NCI-H2081 treated with DMSO at 0.1 percent for 48 hours (cell line): ENCODE measurements at regions not wholly inside any gene's neighbourhood (a gene's known extent, or its start where the extent isn't known, plus 50 kb on each side); places are given as distances from the start of the nearest gene placed in this dataset.

Experiments
- DNase-seq: peaks from one replicate; lab custom pipeline; 2025; lab: John Stamatoyannopoulos, UW

DNA sequence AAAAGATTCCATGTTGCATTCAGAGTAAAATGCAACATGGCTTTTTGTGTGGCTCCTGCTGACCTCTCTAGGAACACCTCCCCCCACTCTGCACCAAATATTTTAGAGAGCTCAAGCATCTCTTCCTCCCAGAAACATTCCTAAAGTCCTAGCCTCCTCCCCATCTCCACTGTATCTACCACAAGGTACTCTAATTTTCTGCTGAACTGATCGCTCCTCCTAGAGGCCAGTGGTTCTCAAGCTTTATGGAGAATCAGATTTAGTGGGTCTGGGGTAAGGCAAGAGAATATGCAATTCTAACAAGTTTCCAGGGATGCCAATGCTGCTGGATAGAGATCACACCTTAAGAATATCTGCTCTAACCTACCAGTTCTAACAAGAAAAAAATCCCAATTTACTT, 89.5 kb upstream of the HNRNPA3 start:
- DNase-seq = no peak

DNA sequence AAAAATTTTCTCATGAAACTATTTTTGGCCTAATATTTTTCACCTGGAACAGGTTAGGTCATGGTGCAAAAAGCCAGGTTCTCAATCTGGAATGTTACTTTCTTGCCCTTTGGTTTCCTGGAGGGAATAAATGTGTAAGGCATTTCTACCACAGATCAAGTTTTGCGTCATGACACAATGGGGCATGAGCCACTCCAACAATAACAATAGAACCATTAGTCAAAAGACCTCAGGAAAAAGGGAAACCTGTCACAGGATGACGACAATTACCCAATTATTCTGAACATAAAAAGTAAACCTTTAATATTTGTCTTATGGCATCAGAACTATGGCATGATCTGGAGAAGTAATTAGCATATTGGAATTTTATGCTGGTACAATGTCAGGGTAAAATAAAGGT, 88.2 kb upstream of the HNRNPA3 start:
- no peak for DNase-seq

DNA sequence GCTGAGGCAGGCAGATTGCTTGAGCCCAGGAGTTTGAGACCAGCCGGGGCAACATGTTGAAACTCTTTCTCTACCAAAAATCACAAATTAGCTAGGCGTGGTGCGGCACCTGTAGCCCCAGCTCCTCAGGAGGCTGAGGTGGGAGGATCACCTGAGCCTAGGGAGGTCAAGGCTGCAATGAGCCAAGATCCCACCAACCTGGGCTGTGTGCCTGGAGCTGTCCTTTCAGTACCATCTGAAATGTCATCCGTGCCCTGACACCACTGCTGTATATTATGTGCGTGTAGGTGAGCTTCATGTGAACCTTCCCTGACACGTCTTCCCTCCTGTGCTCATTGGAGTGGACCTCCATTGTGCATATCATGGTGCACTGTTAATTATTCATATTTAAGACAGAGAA, 84.8 kb upstream of the HNRNPA3 start:
- no peak for DNase-seq

DNA sequence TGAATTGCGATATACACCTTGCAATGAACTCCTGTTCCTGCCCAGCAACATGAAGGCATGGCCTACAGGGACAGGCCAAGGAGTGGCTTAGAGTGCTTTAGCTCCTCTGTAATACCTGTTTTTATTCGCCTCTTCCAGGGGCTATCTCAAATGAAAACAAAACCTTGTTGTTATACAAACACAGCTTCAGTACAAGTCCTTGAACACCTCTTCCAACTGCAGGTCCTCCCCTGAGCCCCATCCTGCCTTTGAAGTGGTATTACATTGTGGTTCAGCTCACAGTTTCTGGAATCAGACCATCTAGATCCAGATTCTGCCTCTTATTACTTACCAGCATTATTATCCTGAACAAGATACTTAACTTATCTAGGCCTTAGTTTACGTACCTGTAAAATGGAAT, 83.0 kb upstream of the HNRNPA3 start:
- no peak for DNase-seq

DNA sequence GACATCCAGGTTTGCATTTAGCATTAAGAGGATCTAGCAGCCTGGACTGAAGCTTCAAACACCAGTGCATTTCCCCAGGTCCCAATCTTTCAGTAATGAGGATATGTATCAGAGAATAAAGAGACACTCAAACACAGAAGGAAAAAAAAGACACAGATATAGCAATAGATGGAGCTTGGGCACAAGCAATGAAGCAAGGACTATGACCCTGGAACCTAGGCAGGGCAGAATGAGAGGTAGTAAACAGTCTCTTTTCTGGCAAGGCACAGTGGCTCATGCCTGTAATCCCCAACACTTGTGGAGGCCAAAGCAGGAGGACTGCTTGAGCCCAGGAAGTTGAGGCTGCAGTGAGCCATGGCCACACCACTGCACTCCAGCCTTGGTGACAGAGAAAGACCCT, 80.7 kb upstream of the HNRNPA3 start:
- no peak for DNase-seq

DNA sequence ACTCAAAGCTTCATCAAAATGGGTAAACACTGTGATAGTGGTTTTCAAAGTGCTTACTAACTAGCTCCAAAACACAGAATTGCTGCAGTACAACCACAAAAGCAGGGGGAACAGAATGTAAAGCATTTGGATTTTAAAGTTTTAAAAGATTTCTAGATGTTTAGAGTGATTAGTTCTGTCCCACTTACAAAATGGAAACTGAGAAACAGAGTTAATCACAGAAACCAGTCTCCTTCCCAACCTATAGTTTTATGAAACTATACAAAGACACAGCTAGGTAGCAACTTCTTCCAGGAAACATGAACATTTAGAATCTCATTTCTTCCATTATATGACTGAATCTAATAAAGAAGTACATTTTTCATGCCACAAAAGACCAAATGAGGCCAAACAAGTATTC, 73.8 kb upstream of the HNRNPA3 start:
- no peak for DNase-seq

DNA sequence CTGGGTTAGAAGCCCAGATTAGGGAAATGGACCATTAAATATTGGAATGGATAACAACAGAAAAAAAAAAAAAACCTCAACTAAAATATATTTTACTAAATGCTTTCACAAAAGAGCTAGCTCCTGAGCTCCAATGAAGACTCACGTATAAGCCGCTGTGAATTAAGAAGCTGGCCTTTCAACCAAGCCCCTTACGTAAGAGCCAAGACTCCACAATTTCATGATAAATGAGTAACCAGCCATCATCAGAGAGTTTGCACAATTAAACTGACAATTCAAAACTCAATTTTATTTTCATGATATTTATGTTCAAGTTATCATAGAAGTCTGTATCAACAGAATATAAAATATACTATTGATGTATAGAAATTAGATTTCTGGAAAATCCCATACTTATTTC, 70.7 kb upstream of the HNRNPA3 start:
- no peak for DNase-seq

DNA sequence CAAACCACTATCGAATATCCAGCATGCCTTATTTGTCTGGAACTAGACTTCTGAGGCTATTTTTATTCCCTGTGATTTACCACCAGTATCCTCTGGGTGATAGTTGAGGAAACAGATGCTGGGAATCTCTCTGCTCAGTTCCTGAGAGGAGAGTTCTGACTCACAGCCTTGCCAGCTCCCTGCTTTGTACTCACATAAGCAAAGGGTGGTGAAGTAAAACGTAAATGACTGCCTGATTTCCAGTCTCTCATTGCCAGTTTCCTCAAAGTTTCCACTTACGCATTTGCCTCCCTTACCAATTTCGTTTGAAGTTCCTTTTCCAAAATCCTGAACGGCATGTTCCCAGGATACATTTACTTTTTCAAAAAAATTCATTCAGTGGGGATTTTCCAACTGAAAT, 69.2 kb upstream of the HNRNPA3 start:
- no peak for DNase-seq

DNA sequence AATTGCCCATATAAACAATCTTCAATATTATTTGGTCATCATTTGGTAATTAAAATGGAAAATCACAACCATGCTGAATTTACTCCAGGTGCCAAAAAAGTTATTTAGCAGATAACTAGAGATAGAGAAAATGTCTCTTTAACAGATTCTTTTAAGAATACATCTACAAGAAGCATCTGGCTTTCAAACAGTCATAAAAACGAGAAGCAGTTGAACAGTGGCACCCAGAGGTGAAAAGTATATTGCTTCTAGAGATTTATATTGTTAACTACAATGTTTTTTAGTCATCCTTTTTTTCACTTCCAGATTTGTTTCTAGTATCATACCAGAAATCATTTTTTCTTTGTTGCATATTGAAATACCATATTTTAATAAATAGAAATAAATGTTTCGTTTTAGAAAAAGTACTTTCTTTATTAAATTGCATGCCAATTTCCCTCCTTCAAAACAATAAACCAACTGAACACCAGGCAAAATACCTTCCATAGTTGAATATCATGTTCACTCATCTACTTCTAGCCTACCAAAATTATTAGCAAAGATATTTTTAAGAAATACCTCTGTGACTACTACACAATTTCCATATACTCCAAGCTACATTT, 65.4 kb upstream of the HNRNPA3 start:
- DNase-seq = peak; percentile 57

DNA sequence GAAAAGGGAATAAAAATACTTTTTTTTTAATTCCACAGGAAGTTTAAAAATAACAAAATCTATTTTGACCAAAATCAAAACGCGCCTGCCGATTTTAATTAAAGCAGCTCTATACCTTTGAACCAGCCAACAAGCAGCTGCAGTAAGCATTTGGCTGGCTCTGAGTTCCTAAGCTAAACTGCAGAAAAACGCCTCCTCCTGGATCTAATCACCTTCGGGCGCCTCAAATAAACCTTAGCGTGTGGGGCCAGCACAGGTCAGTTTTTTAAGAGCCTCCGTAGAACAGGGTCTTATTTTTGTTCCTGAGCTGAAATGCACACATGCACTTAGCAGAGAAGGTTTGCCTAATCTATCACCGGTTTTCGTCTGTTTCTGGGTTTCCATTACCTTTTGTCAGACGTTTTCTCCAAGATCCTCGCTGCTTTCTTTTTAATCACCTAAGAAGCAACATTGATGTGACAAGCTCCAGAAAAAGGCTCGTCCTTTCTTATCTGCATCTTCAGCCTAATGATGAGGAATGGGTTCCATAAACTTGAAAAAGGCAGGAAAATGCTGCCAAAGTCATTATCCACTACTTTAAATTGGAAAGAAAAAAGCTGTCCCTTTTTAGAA, 64.7 kb upstream of the HNRNPA3 start:
- no peak for DNase-seq

DNA sequence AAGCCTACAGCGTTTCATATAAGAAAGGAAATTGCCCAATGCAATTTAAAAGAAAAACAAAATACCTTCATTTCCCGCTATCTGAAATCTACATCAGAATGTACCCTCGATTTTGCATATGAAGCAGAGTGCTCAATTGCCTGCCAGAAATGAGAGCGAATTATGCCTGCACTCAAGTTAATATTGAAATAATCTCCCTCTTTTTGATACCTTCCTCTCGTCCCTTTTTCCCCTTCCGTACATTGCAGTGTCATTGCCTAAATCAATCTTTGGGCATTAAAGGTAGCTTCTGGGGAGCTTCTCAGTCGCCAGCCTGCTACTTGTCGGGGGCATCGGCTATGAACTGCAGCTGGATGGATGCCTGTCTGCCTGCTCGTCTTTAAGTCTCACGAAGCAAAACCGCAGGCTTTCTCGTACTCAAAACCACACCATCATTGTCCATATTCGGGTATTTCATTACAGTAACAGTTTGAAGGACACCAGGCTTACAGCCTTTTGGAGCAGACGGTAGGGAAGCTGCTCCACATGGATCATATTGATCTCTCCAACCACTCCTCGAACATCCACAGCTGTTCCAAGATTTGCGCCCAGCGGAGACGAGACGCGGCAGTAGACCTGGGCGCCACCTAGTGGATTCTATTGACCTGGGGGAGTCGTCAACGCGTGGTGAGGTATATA, 64.0 kb upstream of the HNRNPA3 start:
- peak; percentile 46 for DNase-seq

DNA sequence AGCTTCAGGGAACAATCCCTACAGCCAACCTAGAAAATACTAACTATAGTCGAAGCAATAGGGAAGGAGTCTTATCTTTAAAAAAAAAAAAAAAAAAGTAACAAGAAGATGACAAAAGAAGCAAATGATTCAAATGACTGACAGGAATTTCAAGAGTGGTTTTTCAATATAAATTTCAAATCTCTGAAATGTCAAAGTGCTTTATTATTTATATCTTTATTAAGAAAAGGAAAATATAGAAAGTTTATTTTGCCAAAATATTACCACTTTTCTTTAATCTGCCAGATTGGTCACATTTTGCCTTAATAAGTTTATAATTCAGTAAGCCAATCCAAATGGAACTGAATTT, 63.5 kb upstream of the HNRNPA3 start:
- DNase-seq = no peak

DNA sequence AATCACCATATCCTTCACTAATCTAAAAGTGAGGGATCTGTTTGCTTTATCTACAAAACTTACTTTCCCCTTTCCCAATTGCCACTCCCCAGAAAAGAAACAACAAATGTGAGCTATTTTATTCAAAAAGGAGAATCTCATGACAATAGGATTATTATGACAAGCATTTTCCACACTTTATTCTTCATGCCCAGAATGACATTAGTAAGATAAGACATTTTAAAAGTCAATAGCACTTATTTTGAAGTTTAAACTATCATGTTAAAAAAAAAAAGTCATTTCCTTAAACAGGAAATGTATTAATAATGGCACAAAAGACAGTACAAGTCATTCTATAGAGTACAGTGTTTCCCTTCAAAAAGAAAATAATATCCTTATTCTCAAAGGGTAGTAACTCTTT, 58.8 kb upstream of the HNRNPA3 start:
- DNase-seq = no peak

DNA sequence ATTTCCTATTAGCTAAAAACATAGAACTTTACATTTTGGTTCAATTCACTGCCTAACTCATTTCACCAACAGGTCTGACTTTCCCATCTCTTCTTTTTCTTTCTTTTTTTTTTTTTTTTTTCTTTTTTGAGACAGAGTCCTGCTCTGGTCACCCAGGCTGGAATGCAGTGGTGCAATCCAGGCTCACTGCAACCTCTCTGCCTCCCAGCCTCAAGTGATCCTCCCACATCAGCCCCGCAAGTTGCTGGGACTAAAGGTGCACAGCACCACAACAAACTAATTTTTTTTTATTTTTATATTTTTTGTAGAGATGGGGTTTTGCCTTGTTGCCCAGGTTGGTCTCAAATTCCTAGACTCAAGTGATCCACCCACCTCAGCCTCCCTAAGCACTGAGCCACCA, 57.8 kb upstream of the HNRNPA3 start:
- no peak for DNase-seq

DNA sequence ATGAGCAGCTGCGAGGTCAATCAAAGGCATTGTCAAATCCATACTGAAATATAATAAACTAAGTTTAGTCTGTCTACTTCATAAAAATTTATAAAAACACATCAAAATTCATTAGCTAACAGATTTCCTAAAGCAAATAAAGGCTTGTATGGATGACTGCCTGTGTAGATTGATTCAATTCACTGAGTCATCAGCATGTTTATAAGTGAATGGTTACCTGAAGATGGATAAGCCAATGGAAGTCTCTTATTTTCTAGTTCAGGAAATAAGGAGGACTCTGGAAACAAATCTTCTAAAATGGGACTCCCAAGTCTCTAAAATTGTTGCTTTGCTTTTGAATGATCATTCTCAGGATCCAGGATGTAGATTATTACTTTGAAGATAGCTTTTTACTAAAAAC, 57.0 kb upstream of the HNRNPA3 start:
- no peak for DNase-seq

DNA sequence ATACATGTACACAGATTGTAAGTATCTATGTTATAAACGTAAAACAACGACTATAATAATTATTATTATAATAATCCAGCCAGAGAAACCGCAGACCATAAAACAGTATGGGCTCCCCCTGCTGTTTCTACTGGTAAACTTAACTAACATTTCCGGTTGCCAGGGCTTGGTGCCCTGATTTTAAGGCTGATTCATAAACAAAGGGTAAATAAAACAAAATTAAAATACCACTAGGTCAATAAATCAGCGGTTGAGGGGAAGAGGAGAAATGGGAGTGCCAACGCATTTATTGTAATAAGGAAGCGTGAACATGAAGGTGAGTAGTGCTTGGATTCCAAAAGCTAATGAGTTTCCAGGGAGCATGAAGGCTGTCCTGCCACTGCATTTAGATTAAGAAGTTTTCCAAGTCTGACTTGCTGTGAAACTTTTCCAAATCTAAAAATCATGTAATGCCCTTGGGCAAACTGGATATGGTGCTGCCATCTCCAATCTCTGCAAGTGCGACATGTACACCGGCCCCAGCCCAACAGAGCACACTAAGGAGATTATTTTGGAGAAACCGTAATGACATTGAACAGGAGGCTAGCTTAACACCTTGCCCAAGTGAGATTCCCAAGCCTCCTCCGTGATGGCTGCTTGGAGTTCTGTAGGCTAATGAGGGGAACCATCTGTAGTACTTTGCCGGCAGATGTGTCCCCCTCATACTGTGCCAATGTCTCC, 50.7 kb upstream of the HNRNPA3 start:
- DNase-seq = no peak
